HPDE6-E6E7 (cell line): ENCODE measurements at regions not wholly inside any gene's neighbourhood (a gene's known extent, or its start where the extent isn't known, plus 50 kb on each side); places are given as distances from the start of the nearest gene placed in this dataset.

Source experiments
- DNase-seq: peaks from one replicate; pipeline ENCODE4 v3.0.0; 2011; ENCODE audit warnings: missing footprints; ENCODE audit errors: extremely low spot score

DNA sequence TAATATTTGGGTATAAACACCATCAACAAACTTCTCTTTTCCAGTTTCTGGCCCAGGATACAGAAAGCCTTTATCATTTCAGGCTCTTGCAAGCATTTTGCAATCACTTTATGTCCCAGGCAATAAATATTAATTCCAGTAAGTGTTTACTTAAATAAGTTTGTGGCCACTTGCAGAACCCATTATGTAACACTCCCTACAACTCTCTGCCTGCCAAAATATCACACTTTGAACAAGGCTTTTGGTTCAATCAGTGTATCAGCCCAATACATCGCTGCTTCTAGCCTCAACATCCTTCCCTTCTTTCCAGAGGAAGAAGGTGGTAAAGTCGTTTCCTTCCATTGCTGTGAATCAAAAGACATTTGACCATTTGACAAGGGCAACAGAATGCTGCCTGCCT lies 203.0 kb upstream of the USP25 start:
- DNase-seq, result no peak

- DNase-seq, result no peak
Observed at GRCh38 chr21:15528346-15528745, 201.4 kb upstream of the USP25 start.

DNA sequence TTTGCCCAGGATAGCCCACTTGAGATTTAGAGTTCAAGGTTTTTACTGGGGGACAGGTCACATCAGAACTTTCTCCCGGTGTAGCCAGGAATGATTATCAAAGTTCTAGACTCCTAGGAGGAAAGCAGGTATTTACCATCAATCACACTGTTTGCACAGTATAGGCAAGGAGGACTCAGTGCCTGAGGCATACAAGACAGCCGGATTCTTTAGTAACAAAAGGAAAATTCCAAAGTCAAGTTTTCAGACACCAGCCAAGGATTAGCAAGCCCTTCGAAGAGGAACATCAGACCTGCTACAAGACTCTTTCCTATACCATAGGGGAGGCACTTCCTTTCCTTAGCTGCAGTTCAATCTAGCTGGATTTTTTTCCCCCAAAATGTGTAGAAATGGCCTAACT lies 197.8 kb upstream of the USP25 start:
- no peak for DNase-seq

GRCh38 chr21:15533618-15534017 lies 196.2 kb upstream of the USP25 start:
- no peak for DNase-seq

GRCh38 chr21:15534450-15534886 lies 195.3 kb upstream of the USP25 start:
- no peak for DNase-seq

DNA sequence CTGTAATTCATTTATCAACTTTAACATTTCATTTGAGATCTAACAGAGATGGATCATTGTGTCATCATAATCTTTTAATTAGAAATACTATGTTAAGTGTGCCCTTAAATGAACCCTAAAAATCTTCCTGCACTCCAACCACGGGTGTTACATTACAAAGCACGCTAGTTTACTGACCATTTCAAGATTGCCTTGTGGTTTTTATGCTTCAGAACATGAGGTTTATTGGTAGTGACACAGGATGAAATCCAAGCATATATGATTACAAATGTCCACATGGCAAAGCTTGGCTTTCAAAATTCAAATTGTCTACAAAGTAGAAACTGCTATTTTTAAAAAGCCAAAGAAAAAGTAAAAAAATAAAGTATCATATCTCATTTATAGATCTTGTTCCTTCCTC lies 190.4 kb upstream of the USP25 start:
- no peak for DNase-seq

DNA sequence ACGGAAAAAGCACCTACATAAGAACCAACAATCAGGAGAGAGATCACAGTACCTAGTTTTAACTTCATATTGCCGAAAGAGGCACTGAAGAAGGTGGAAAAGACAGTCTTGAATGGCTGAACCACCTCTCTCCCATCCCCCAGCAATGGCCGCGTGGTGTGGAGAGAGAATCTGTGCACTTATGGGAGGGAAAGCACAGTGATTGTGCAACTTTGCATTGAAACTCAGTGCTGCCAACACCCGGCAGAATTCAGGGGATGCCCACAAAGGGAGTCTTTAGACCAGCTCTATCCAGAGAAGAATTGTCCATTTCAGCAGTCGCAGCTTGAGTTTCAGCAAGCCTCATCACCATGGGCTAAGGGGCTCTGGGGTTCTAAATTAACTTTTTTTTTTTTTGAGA lies 186.3 kb upstream of the USP25 start:
- no peak for DNase-seq

DNA sequence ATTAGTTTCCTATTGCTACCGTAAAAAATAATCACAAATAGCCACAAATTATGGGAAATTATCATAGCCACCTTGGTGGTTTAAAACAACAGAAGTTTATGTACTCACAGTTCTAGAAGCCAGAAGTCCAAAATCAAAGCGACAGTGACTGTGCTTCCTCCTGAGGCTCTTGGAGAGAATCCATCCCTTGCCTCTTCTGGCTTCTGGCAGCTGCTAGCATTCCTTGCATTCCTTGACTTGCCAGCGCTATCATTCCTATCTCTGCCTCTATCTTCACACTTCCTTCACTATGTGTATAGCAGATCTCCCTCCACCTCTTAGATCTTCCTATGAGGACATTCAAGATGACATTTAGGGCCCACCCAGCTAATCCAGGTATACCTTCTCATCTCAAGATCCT lies 180.1 kb upstream of the USP25 start:
- no peak for DNase-seq

- peak; percentile 22 for DNase-seq
Observed at GRCh38 chr21:15552914-15553494, 176.8 kb upstream of the USP25 start.

DNA sequence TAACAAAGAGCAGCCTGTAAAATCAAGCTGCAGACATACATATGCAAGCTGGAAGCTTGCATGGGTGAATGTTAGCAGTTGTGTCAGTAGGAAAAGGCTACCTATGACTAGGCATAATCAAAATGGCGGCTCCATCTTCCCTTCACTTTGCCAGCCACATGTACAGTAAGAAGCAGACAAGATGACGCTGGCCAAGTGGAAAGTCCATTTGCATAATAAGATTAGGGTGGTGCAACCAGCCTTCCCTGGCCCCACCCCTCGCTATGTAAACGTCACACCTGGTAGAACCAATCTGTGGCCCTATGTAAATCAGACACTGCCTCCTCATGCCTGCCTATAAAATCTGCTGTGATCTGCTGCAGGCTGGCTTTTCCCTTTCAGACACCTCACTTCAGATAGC lies 171.9 kb upstream of the USP25 start:
- no peak for DNase-seq

DNA sequence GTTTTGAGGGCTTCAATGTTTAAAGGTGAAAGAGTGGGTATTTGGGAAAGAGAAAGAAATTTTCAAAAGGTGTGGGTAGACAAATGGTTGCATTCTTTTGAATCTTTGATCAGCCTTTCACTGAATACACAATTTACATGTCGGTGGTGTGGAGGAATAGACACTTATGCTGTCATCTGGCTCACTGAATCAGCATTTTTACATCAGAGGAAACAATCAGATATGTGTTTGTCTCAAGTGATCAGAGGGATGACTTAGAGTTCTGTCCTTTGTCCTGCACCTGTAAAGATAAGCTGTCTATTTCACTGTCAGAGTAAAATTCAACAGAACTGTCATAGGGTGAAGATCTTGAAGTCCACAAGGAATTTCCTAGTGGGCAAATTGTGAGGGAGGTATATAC lies 170.9 kb upstream of the USP25 start:
- DNase-seq, result no peak

- DNase-seq, result no peak
Observed at GRCh38 chr21:15559660-15560059, 170.1 kb upstream of the USP25 start.

- DNase-seq, result no peak
Observed at GRCh38 chr21:15560383-15561056, 169.3 kb upstream of the USP25 start.

- no peak for DNase-seq
Observed at GRCh38 chr21:15562748-15563147, 167.0 kb upstream of the USP25 start.

GRCh38 chr21:15564907-15565306 lies 164.9 kb upstream of the USP25 start:
- DNase-seq, result no peak

DNA sequence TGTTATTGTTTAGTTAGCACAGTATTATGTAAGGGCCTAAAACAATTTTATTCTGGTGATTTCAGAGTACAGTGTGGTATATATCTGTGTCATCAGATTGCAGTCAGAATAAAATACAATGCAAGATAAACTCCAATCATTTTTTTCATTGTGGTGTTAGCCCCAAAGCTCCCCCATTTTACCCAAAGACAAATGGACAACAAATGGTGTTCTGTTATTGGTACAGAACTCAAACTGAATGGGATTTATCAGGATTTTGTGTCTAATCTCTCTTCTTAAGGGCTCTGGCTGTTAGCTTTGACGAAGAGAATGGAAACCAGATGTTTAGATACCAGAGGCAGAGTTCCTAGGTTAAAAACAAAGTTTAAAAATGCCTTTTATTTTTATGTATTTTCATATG lies 163.1 kb upstream of the USP25 start:
- DNase-seq, result no peak

GRCh38 chr21:15567191-15567590 lies 162.6 kb upstream of the USP25 start:
- no peak for DNase-seq

GRCh38 chr21:15568516-15568915 lies 161.3 kb upstream of the USP25 start:
- no peak for DNase-seq

DNA sequence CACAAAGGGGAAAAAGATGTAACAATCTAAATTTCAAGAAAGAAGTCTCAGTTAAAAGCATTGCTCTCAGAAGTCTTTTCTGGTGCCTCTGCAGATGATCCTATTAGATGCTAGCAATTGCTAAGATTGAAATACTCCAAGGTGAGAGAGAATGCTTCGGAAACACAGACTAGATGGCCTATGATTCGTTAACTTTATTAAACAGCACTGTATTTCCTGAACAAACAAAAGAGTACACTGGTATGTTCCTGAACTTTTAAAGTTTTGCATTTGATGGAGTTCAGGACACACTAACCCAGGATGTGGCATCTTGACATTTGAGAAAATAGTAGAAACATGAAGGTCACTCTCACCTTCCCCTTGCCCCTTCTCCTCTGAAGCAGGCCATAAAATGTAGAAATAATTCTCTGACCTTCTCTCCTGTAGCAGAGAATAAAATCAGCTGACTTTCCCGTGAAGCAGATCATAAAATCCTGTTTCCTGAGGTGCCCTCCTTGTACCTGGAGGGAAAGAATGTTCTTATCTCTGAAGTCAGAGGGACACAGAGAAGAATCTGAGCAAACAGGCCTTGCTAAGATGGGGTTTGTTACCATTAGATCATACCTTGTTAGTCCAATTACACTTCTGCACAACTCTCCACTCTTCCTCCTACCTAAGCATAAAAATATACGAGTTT lies 142.9 kb upstream of the USP25 start:
- DNase-seq, result no peak

GRCh38 chr21:15592271-15592860 lies 137.4 kb upstream of the USP25 start:
- DNase-seq, result no peak

DNA sequence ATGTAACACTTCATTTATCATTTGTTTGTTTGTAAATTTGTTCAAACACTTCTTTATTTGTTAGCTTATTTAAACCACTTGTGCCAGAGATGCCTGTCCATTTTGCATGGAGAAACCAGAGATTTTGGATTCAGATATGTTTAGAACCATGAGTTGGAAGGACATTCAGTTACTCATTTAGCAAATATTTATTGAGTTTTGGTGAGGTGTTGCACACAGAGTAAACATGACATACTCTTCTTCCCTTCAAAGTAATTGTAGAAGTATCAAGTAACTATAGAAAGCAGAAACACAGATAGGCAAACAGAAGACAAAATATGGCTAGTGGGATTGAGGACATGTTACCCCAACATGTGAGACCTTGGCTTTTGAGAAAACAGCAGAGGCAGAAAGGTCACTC lies 136.8 kb upstream of the USP25 start:
- DNase-seq, result no peak

GRCh38 chr21:15601390-15601789 lies 128.4 kb upstream of the USP25 start:
- no peak for DNase-seq

DNA sequence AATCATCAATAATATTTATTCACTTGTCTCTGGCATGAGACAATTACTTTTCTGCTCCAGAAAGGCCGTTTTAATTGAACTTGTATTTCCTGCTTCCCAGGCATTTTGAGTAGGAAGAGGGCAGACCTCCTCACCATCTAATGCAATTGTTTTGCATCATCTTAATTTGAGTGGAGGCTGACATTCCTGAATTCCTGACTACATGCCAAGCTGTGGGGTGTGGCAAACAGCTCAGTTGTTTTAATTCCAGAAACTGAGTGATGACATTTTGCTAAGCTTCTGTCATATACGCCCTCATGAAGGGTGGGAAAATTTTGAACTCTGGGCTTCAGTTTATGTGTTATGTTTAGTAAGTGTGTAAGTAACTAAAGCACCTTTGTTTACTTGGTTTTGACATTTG lies 125.4 kb upstream of the USP25 start:
- peak; percentile 19 for DNase-seq
